ENCODE measurements at regions not wholly inside any gene's neighbourhood (a gene's known extent, or its start where the extent isn't known, plus 50 kb on each side); places are given as distances from the start of the nearest gene placed in this dataset.

- H3K36me3 Mint-ChIP-seq, result no peaks in the 10 kb centered on the region
- H3K9me3 Mint-ChIP-seq, result no peaks in the 10 kb centered on the region
- no peak for ATAC-seq
- H3K4me1 Mint-ChIP-seq, result peaks cover 22% of the 10 kb centered on the region
- H3K27ac Mint-ChIP-seq, result peak overlapping the region; percentile 15
- H3K4me3 Mint-ChIP-seq, result no peak overlapping the region
- H3K27me3 Mint-ChIP-seq, result no peaks in the 10 kb centered on the region
Observed at GRCh38 chr20:53876956-53877355, 193.4 kb downstream of the BCAS1 start.

- H3K27ac Mint-ChIP-seq, result peak overlapping the region; percentile 15
- peaks cover 27% of the 10 kb centered on the region for H3K4me1 Mint-ChIP-seq
- H3K9me3 Mint-ChIP-seq, result no peaks in the 10 kb centered on the region
- H3K4me3 Mint-ChIP-seq, result no peak overlapping the region
- H3K27me3 Mint-ChIP-seq, result no peaks in the 10 kb centered on the region
- no peak for ATAC-seq
- no peaks in the 10 kb centered on the region for H3K36me3 Mint-ChIP-seq
Observed at GRCh38 chr20:53876470-53876869, 193.9 kb downstream of the BCAS1 start.

GRCh38 chr20:53875452-53875851 lies 194.9 kb downstream of the BCAS1 start:
- H3K4me3 Mint-ChIP-seq, result no peak overlapping the region

GRCh38 chr20:53874706-53875105 lies 195.7 kb downstream of the BCAS1 start:
- no peak for ATAC-seq
- Mint-ChIP-seq H3K27me3 (no peaks in the 10 kb centered on the region), H3K9me3 (no peaks in the 10 kb centered on the region), H3K4me1 (peaks cover 28% of the 10 kb centered on the region), H3K36me3 (no peaks in the 10 kb centered on the region), H3K27ac (peak overlapping the region; percentile 5), H3K4me3 (no peak overlapping the region)

More at GRCh38 chr20:53875452-53875851, 194.9 kb downstream of the BCAS1 start:
- no peak for ATAC-seq
- H3K36me3 Mint-ChIP-seq, result no peaks in the 10 kb centered on the region
- peaks cover 29% of the 10 kb centered on the region for H3K4me1 Mint-ChIP-seq
- no peaks in the 10 kb centered on the region for H3K27me3 Mint-ChIP-seq
- peak overlapping the region; percentile 5 for H3K27ac Mint-ChIP-seq
- H3K9me3 Mint-ChIP-seq, result no peaks in the 10 kb centered on the region

- Mint-ChIP-seq H3K27ac (no peak overlapping the region), H3K27me3 (no peaks in the 10 kb centered on the region), H3K36me3 (no peaks in the 10 kb centered on the region), H3K9me3 (no peaks in the 10 kb centered on the region), H3K4me1 (peaks cover 30% of the 10 kb centered on the region), H3K4me3 (no peak overlapping the region)
- no peak for ATAC-seq
Observed at GRCh38 chr20:53874104-53874503, 196.3 kb downstream of the BCAS1 start.

- peak overlapping the region; percentile 83 for H3K4me3 Mint-ChIP-seq
- no peak for ATAC-seq
- H3K27ac Mint-ChIP-seq, result peak overlapping the region; percentile 83
Observed at GRCh38 chr20:53873230-53873604, 197.2 kb downstream of the BCAS1 start.

GRCh38 chr20:53872561-53873229 lies 197.7 kb downstream of the BCAS1 start:
- Mint-ChIP-seq H3K27ac (peak overlapping the region; percentile 83), H3K4me3 (peak overlapping the region; percentile 83), H3K27me3 (no peaks in the 10 kb centered on the region), H3K36me3 (no peaks in the 10 kb centered on the region), H3K4me1 (peaks cover 37% of the 10 kb centered on the region), H3K9me3 (no peaks in the 10 kb centered on the region)
- peak; percentile 80 for ATAC-seq

More at GRCh38 chr20:53873230-53873604, 197.2 kb downstream of the BCAS1 start:
- no peaks in the 10 kb centered on the region for H3K9me3 Mint-ChIP-seq
- H3K4me1 Mint-ChIP-seq, result peaks cover 32% of the 10 kb centered on the region
- H3K27me3 Mint-ChIP-seq, result no peaks in the 10 kb centered on the region
- no peaks in the 10 kb centered on the region for H3K36me3 Mint-ChIP-seq

GRCh38 chr20:53872081-53872541 lies 198.3 kb downstream of the BCAS1 start:
- no peak for ATAC-seq
- H3K9me3 Mint-ChIP-seq, result no peaks in the 10 kb centered on the region
- H3K4me1 Mint-ChIP-seq, result peaks cover 43% of the 10 kb centered on the region

GRCh38 chr20:53871541-53871940 lies 198.9 kb downstream of the BCAS1 start:
- Mint-ChIP-seq H3K36me3 (no peaks in the 10 kb centered on the region), H3K4me3 (no peak overlapping the region), H3K9me3 (no peaks in the 10 kb centered on the region), H3K27ac (peak overlapping the region; percentile 83), H3K27me3 (no peaks in the 10 kb centered on the region), H3K4me1 (peaks cover 49% of the 10 kb centered on the region)
- ATAC-seq, result no peak

More at GRCh38 chr20:53872081-53872541, 198.3 kb downstream of the BCAS1 start:
- H3K27ac Mint-ChIP-seq, result peak overlapping the region; percentile 83
- no peaks in the 10 kb centered on the region for H3K36me3 Mint-ChIP-seq
- H3K27me3 Mint-ChIP-seq, result no peaks in the 10 kb centered on the region
- peak overlapping the region; percentile 83 for H3K4me3 Mint-ChIP-seq

- ATAC-seq, result no peak
- Mint-ChIP-seq H3K27me3 (no peaks in the 10 kb centered on the region), H3K9me3 (no peaks in the 10 kb centered on the region), H3K4me3 (no peak overlapping the region), H3K4me1 (peaks cover 57% of the 10 kb centered on the region), H3K27ac (peak overlapping the region; percentile 83), H3K36me3 (no peaks in the 10 kb centered on the region)
Observed at GRCh38 chr20:53870426-53871315, 199.7 kb downstream of the BCAS1 start.

- Mint-ChIP-seq H3K36me3 (no peaks in the 10 kb centered on the region), H3K4me3 (peak overlapping the region; percentile 43), H3K27me3 (no peaks in the 10 kb centered on the region), H3K27ac (peak overlapping the region; percentile 82), H3K4me1 (peaks cover 66% of the 10 kb centered on the region), H3K9me3 (no peaks in the 10 kb centered on the region)
- ATAC-seq, result peak; percentile 87
Observed at GRCh38 chr20:53869466-53870258, 200.7 kb downstream of the BCAS1 start.

GRCh38 chr20:53867741-53868351 lies 202.5 kb downstream of the BCAS1 start:
- H3K27me3 Mint-ChIP-seq, result no peaks in the 10 kb centered on the region
- peak overlapping the region; percentile 88 for H3K27ac Mint-ChIP-seq
- H3K4me1 Mint-ChIP-seq, result peaks cover 62% of the 10 kb centered on the region
- no peaks in the 10 kb centered on the region for H3K36me3 Mint-ChIP-seq
- H3K9me3 Mint-ChIP-seq, result no peaks in the 10 kb centered on the region
- peak overlapping the region; percentile 25 for H3K4me3 Mint-ChIP-seq
- ATAC-seq, result no peak

GRCh38 chr20:53866794-53867740 lies 203.3 kb downstream of the BCAS1 start:
- Mint-ChIP-seq H3K36me3 (no peaks in the 10 kb centered on the region), H3K9me3 (no peaks in the 10 kb centered on the region), H3K27ac (peak overlapping the region; percentile 88), H3K4me3 (peak overlapping the region; percentile 25), H3K27me3 (no peaks in the 10 kb centered on the region), H3K4me1 (peaks cover 61% of the 10 kb centered on the region)
- ATAC-seq, result peak; percentile 63
